ENCODE measurements at regions not wholly inside any gene's neighbourhood (a gene's known extent, or its start where the extent isn't known, plus 50 kb on each side); places are given as distances from the start of the nearest gene placed in this dataset.
A peak's percentile ranks its signal among the peaks of the same experiment; 100 is the strongest.
"Not testable (repeated sequence)": the region's sequence is repeated elsewhere in the genome, so short reads cannot be mapped to it uniquely, and the experiment has no call there.

DNA sequence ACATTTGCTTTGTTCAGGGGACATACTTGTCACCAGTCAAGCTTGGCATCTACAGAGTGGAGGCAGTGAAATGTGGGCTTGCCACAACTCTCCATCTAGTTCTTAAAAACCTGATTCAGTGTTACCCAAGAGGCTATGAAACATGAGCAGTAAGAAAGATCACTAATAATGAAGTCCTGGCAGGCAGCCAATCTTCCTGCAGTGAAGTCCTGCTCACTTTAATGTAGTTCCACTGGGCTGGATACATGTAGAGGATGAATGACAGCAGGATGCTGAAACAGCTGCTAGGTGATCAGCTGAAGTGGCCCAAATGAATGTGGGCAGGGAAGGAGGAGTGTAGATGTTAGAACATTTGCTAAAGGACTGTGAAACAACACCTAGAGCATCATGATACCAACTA lies 1213.1 kb downstream of the OLFM4 start:
- no peaks in the 10 kb centered on the region for H3K36me3 ChIP-seq (ENCODE audit: control insufficient read depth, insufficient read depth, low read length)
- H3K4me3 ChIP-seq (ENCODE audit: low read length): no peak overlapping the region
- no peak overlapping the region for H3K27ac ChIP-seq (ENCODE audit: low read length)
- H3K4me1 ChIP-seq (ENCODE audit: control insufficient read depth, insufficient read depth, low read length): no peaks in the 10 kb centered on the region
- no peaks in the 10 kb centered on the region for H3K9me3 ChIP-seq (ENCODE audit: control insufficient read depth, insufficient read depth, low read length)
- no peaks in the 10 kb centered on the region for H3K27me3 ChIP-seq (ENCODE audit: control insufficient read depth, insufficient read depth, low read length)
- DNase-seq (ENCODE audit: low read depth, low spot score): no peak

DNA sequence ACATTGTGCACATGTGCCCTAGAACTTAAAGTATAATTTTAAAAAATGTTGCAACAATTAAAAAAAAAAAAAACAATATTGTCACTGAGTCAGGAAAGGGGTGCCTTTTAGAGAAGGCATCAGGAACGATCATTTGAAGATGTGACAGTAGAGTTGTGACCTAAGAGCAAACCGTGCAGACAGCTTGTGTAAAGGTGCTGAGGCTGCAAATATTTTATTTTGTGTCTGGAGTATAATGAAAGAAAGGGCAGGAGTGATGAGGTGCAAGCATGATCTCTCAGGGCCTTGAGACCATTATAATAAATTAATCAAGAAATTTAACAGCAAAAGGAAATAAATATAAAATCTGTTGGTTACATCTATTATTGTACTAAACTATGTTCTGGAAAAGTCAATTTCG lies 1219.7 kb downstream of the OLFM4 start:
- Histone ChIP-seq H3K27ac (ENCODE audit: low read length) (no peak overlapping the region), H3K27me3 (ENCODE audit: control insufficient read depth, insufficient read depth, low read length) (no peaks in the 10 kb centered on the region), H3K9me3 (ENCODE audit: control insufficient read depth, insufficient read depth, low read length) (no peaks in the 10 kb centered on the region), H3K4me1 (ENCODE audit: control insufficient read depth, insufficient read depth, low read length) (no peaks in the 10 kb centered on the region), H3K4me3 (ENCODE audit: low read length) (no peak overlapping the region), H3K36me3 (ENCODE audit: control insufficient read depth, insufficient read depth, low read length) (no peaks in the 10 kb centered on the region)
- no peak for DNase-seq (ENCODE audit: low read depth, low spot score)
- WGBS (ENCODE audit: insufficient coverage, insufficient read length): no CpG with 5 or more reads among the region's 3 CpGs

DNA sequence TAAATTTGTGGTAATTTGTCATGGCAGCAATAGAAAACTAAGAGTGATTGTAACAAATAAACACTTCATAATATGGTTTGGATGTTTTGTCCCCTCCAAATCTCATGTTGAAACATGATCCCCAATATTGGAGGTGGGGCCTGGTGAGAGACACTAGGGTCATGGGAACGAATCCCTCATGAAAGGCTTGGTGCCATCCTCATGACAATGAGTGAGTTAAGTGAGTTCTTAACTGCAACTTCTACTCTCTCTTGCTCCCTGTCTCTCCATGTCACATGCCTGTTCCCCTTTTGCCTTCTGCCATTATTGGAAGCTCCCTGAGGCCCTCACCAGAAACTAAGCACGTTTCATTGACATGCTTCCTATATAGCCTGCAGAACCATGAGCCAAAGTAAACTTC lies 1233.2 kb downstream of the OLFM4 start:
- H3K27me3 ChIP-seq (ENCODE audit: control insufficient read depth, insufficient read depth, low read length): no peaks in the 10 kb centered on the region
- DNase-seq (ENCODE audit: low read depth, low spot score): no peak
- no peaks in the 10 kb centered on the region for H3K9me3 ChIP-seq (ENCODE audit: control insufficient read depth, insufficient read depth, low read length)
- no peak overlapping the region for H3K4me3 ChIP-seq (ENCODE audit: low read length)
- no CpG with 5 or more reads among the region's 2 CpGs for WGBS (ENCODE audit: insufficient coverage, insufficient read length)
- H3K4me1 ChIP-seq (ENCODE audit: control insufficient read depth, insufficient read depth, low read length): peaks cover 2% of the 10 kb centered on the region; the same call in 1 of the 2 replicates
- H3K36me3 ChIP-seq (ENCODE audit: control insufficient read depth, insufficient read depth, low read length): no peaks in the 10 kb centered on the region
- H3K27ac ChIP-seq (ENCODE audit: low read length): no peak overlapping the region

DNA sequence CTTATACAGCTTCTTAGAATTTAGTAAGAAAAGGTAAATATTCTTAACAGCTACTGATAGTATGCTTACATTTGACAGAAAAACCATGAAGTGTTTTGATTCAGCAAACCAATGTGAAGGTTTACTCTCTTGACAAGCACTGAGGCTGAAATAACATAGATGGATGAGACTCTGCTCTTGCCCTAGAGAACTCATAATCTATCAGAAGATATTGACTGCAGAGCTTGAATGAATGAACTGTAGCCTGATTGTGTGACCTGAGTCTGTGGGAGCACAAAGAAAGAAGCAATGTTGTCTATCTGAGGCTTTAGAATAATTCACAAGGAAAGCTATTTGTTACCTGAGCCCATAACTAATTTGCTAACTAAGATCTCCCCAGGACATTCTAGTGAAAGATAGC lies 1235.3 kb downstream of the OLFM4 start:
- no peak for DNase-seq (ENCODE audit: low read depth, low spot score)
- H3K27ac ChIP-seq (ENCODE audit: low read length): no peak overlapping the region
- no peak overlapping the region for H3K4me3 ChIP-seq (ENCODE audit: low read length)
- no peaks in the 10 kb centered on the region for H3K9me3 ChIP-seq (ENCODE audit: control insufficient read depth, insufficient read depth, low read length)
- H3K36me3 ChIP-seq (ENCODE audit: control insufficient read depth, insufficient read depth, low read length): no peaks in the 10 kb centered on the region
- no peaks in the 10 kb centered on the region for H3K27me3 ChIP-seq (ENCODE audit: control insufficient read depth, insufficient read depth, low read length)
- peaks cover 2% of the 10 kb centered on the region; the same call in 1 of the 2 replicates for H3K4me1 ChIP-seq (ENCODE audit: control insufficient read depth, insufficient read depth, low read length)

DNA sequence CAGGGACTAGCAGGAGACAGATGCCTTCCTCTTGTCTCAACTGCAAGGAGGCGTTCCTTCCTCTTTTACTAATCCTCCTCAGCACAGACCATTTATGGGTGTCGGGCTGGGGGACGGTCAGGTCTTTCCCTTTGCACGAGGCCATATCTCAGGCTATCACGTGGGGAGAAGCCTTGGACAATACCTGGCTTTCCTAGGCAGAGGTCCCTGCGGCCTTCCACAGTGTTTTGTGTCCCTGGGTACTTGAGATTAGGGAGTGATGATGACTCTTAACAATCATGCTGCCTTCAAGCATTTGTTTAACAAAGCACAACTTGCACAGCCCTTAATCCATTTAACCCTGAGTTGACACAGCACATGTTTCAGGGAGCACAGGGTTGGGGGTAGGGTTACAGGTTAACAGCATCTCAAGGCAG lies 1238.6 kb downstream of the OLFM4 start:
- not testable (repeated sequence) for H3K4me1 ChIP-seq (ENCODE audit: control insufficient read depth, insufficient read depth, low read length); H3K27me3 ChIP-seq (ENCODE audit: control insufficient read depth, insufficient read depth, low read length); H3K36me3 ChIP-seq (ENCODE audit: control insufficient read depth, insufficient read depth, low read length); H3K27ac ChIP-seq (ENCODE audit: low read length); H3K4me3 ChIP-seq (ENCODE audit: low read length); H3K9me3 ChIP-seq (ENCODE audit: control insufficient read depth, insufficient read depth, low read length)
- no CpG with 5 or more reads among the region's 6 CpGs for WGBS (ENCODE audit: insufficient coverage, insufficient read length)
- DNase-seq (ENCODE audit: low read depth, low spot score): peak; percentile 39

DNA sequence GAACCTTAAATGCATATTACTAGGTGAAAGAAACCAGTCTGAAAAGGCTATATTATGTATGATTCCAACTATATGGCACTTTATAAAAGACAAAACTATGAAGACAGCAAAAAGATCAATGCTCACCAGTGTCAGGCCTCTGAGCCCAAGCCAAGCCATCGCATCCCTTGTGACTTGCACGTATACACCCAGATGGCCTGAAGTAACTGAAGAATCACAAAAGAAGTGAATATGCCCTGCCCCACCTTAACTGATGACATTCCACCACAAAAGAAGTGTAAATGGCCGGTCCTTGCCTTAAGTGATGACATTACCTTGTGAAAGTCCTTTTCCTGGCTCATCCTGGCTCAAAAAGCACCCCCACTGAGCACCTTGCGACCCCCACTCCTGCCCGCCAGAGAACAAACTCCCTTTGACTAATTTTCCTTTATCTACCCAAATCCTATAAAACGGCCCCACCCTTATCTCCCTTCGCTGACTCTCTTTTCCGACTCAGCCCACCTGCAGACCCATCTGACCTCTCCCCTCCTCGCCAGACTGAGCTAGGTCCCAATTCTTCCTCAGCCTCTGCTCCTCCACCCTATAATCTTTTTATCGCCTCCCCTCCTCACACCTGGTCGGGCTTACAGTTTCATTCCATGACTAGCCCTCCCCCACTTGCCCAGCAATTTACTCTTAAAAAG lies 1239.5 kb downstream of the OLFM4 start:
- H3K4me3 ChIP-seq (ENCODE audit: low read length): peak overlapping the region; percentile 15; the same call in 1 of the 2 replicates
- H3K9me3 ChIP-seq (ENCODE audit: control insufficient read depth, insufficient read depth, low read length); H3K27me3 ChIP-seq (ENCODE audit: control insufficient read depth, insufficient read depth, low read length); H3K36me3 ChIP-seq (ENCODE audit: control insufficient read depth, insufficient read depth, low read length); H3K27ac ChIP-seq (ENCODE audit: low read length); H3K4me1 ChIP-seq (ENCODE audit: control insufficient read depth, insufficient read depth, low read length): not testable (repeated sequence)
- peak; percentile 39 for DNase-seq (ENCODE audit: low read depth, low spot score)
- WGBS (ENCODE audit: insufficient coverage, insufficient read length): no CpG with 5 or more reads among the region's 11 CpGs

DNA sequence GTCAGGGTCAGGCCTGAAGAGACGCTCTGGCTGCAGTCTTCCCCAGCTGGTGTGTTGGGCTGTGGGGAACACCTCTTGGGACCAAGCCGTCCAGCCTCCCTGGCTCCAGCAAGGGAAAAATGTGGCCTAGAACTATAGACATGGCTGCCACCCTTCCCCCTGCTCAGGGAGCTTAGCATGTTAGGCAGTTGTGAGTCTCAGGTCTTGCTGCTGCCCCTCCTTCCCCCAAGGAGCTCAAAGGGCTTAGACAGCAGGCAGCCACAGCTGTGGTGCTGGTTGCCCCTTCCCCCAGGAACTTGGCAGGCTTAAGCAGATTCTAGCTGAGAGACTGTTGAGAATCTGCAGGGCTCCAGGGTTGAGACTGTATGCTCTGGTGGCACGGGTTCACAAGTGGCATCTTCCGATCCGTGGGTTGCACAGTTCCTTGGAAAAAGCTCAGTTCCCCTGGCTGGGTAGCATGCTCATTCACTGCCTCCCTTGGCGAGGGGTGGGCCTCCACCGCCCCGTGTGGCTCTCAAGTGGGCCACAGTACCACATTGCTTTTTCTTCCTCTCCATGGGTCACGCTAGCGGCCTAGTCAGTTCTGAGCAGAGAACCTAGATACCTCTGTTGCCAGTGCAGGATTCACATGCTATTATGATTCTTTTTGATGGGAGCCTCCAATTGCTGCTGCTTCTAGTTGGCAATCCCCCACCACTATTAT lies 1258.6 kb downstream of the OLFM4 start:
- Histone ChIP-seq H3K27ac (ENCODE audit: low read length) (no peak overlapping the region), H3K4me1 (ENCODE audit: control insufficient read depth, insufficient read depth, low read length) (peaks cover 4% of the 10 kb centered on the region; the same call in 1 of the 2 replicates), H3K27me3 (ENCODE audit: control insufficient read depth, insufficient read depth, low read length) (no peaks in the 10 kb centered on the region), H3K9me3 (ENCODE audit: control insufficient read depth, insufficient read depth, low read length) (no peaks in the 10 kb centered on the region), H3K4me3 (ENCODE audit: low read length) (no peak overlapping the region), H3K36me3 (ENCODE audit: control insufficient read depth, insufficient read depth, low read length) (no peaks in the 10 kb centered on the region)
- DNase-seq (ENCODE audit: low read depth, low spot score): no peak
- no CpG with 5 or more reads among the region's 10 CpGs for WGBS (ENCODE audit: insufficient coverage, insufficient read length)

DNA sequence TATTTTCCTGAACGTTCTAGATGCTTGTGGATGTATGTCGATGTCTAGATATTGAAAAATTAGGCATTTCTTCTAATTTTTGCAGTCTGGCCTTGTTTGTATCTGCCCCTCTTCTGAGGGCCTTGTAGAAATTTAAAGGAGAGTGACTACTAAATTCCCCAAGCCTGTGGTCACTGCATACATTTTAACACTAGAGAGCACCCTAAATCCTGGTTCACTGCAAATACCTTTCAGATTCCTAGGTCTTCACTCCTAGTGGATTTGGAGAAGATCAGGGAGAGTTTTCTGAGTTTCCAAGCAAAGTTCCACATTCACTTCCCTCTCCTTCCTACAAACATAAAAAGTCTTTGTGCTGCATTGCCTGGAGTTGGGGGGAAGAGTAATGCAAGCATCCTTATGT lies 1272.5 kb downstream of the OLFM4 start:
- Histone ChIP-seq H3K9me3 (ENCODE audit: control insufficient read depth, insufficient read depth, low read length) (no peaks in the 10 kb centered on the region), H3K36me3 (ENCODE audit: control insufficient read depth, insufficient read depth, low read length) (no peaks in the 10 kb centered on the region), H3K27ac (ENCODE audit: low read length) (no peak overlapping the region), H3K27me3 (ENCODE audit: control insufficient read depth, insufficient read depth, low read length) (no peaks in the 10 kb centered on the region), H3K4me3 (ENCODE audit: low read length) (no peak overlapping the region), H3K4me1 (ENCODE audit: control insufficient read depth, insufficient read depth, low read length) (peaks cover 2% of the 10 kb centered on the region; the same call in 1 of the 2 replicates)
- no CpG with 5 or more reads among the region's 2 CpGs for WGBS (ENCODE audit: insufficient coverage, insufficient read length)
- no peak for DNase-seq (ENCODE audit: low read depth, low spot score)

DNA sequence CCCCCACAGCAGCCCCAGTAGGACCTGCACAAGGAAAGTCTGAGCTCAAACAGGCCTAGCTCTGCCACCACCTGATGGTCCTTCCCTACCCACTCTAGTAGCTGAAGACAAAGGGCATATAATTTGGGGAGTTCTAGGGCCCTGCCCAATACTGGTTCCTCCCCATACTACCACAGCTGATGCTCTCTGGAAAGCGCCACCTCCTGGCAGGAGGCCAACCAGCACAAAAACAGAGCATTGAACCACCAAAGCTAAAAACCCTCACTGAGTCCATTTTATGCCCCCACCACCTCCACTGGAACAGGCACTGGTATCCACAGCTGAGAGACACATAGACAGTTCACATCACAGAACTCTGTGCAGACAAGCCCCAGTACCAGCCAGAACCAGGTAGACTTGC lies 1276.8 kb downstream of the OLFM4 start:
- no peaks in the 10 kb centered on the region for H3K9me3 ChIP-seq (ENCODE audit: control insufficient read depth, insufficient read depth, low read length)
- no peaks in the 10 kb centered on the region for H3K36me3 ChIP-seq (ENCODE audit: control insufficient read depth, insufficient read depth, low read length)
- H3K4me3 ChIP-seq (ENCODE audit: low read length): no peak overlapping the region
- DNase-seq (ENCODE audit: low read depth, low spot score): no peak
- no CpG with 5 or more reads among the region's 1 CpG for WGBS (ENCODE audit: insufficient coverage, insufficient read length)
- H3K4me1 ChIP-seq (ENCODE audit: control insufficient read depth, insufficient read depth, low read length): peaks cover 2% of the 10 kb centered on the region; the same call in 1 of the 2 replicates
- no peak overlapping the region for H3K27ac ChIP-seq (ENCODE audit: low read length)
- no peaks in the 10 kb centered on the region for H3K27me3 ChIP-seq (ENCODE audit: control insufficient read depth, insufficient read depth, low read length)

DNA sequence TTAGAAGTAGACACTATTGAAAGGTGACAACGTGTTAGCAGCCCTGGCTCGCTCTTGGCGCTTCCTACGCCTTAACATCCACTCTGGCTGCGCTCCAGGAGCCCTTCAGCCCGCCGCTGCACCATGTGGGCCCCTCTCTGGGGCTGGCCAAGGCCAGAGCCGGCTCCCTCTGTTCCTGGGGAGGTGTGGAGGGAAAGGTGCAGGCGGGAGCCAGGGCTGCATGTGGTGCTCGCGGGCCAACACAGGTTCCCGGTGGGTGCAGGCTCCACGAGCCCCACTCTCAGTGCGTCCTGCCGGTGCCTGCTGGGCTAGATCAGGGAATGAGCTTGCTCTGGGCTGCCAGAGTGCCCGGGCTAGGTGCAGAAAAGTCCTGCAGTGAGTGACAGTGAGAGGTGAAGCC lies 1284.3 kb downstream of the OLFM4 start:
- Histone ChIP-seq H3K27me3 (ENCODE audit: control insufficient read depth, insufficient read depth, low read length) (no peaks in the 10 kb centered on the region), H3K4me1 (ENCODE audit: control insufficient read depth, insufficient read depth, low read length) (no peaks in the 10 kb centered on the region; the same call in 1 of the 2 replicates)
- no CpG with 5 or more reads among the region's 16 CpGs for WGBS (ENCODE audit: insufficient coverage, insufficient read length)

DNA sequence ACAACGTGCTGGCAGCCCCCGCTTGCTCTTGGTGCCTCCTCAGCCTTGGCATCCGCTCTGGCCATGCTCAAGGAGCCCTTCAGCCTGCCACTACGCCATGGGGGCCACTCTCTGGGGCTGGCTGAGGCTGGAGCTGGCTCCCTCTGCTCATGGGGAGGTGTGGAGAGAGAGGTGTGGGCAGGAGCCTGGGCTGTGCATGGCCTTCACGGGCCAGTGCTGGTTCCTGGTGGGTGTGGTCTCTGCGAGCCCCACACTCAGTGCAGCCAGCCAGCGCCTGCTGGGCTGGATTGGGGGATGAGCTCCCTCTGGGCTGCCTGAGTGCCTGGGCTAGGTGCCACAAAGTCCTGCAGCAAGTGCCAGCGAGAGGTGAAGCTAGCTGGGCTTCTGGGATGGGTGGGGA lies 1289.1 kb downstream of the OLFM4 start:
- H3K4me3 ChIP-seq (ENCODE audit: low read length): no peak overlapping the region
- H3K4me1 ChIP-seq (ENCODE audit: control insufficient read depth, insufficient read depth, low read length): no peaks in the 10 kb centered on the region; the same call in 1 of the 2 replicates
- no peaks in the 10 kb centered on the region for H3K9me3 ChIP-seq (ENCODE audit: control insufficient read depth, insufficient read depth, low read length)
- no CpG with 5 or more reads among the region's 8 CpGs for WGBS (ENCODE audit: insufficient coverage, insufficient read length)
- H3K27ac ChIP-seq (ENCODE audit: low read length): no peak overlapping the region
- H3K36me3 ChIP-seq (ENCODE audit: control insufficient read depth, insufficient read depth, low read length): no peaks in the 10 kb centered on the region; the same call in 1 of the 2 replicates
- no peak for DNase-seq (ENCODE audit: low read depth, low spot score)
- no peaks in the 10 kb centered on the region for H3K27me3 ChIP-seq (ENCODE audit: control insufficient read depth, insufficient read depth, low read length)

More for the DNA sequence above, 1284.3 kb downstream of the OLFM4 start:
- H3K27ac ChIP-seq (ENCODE audit: low read length): no peak overlapping the region
- DNase-seq (ENCODE audit: low read depth, low spot score): no peak
- no peaks in the 10 kb centered on the region for H3K9me3 ChIP-seq (ENCODE audit: control insufficient read depth, insufficient read depth, low read length)
- H3K4me3 ChIP-seq (ENCODE audit: low read length): no peak overlapping the region
- H3K36me3 ChIP-seq (ENCODE audit: control insufficient read depth, insufficient read depth, low read length): no peaks in the 10 kb centered on the region
